Thymus (tissue), 11 donors: ENCODE measurements at regions not wholly inside any gene's neighbourhood (a gene's known extent, or its start where the extent isn't known, plus 50 kb on each side); places are given as distances from the start of the nearest gene placed in this dataset.

Source experiments
- DNase-seq, 9 donors: peaks; one replicate each; pipeline ENCODE4 v3.0.0-alpha.2; 2013; ENCODE audit warnings: low spot score in 9 of 9, low read depth in 6 of 9, missing footprints in 1 of 9
- H3K27ac ChIP-seq, 2 donors: one replicate each; pipeline ENCODE4 v1.5.1; 2013; ENCODE audit warnings: control low read depth in 1 of 2, low read depth in 1 of 2, low read length in 1 of 2, mild to moderate bottlenecking in 1 of 2, moderate library complexity in 1 of 2
- H3K27me3 ChIP-seq, 2 donors: one replicate each; pipeline ENCODE4 v1.5.1; 2013; ENCODE audit warnings: low read length in 1 of 2; ENCODE audit not compliant: control insufficient read depth in 2 of 2, insufficient read depth in 1 of 2
- H3K36me3 ChIP-seq, 2 donors: one replicate each; pipeline ENCODE4 v1.5.1; 2013; ENCODE audit warnings: low read length in 1 of 2, mild to moderate bottlenecking in 1 of 2, moderate library complexity in 1 of 2; ENCODE audit not compliant: control insufficient read depth in 2 of 2, insufficient read depth in 2 of 2
- H3K4me1 ChIP-seq, 2 donors: one replicate each; pipeline ENCODE4 v1.5.1; 2013; ENCODE audit warnings: low read length in 2 of 2; ENCODE audit not compliant: control insufficient read depth in 2 of 2, insufficient read depth in 2 of 2
- H3K4me3 ChIP-seq, 2 donors: one replicate each; pipeline ENCODE4 v1.5.1; 2013; ENCODE audit warnings: low read length in 2 of 2, control low read depth in 1 of 2, mild to moderate bottlenecking in 1 of 2
- H3K9me3 ChIP-seq, 2 donors: one replicate each; pipeline ENCODE4 v1.5.1; 2013; ENCODE audit warnings: low read length in 1 of 2, mild to moderate bottlenecking in 1 of 2; ENCODE audit not compliant: control insufficient read depth in 2 of 2, insufficient read depth in 1 of 2
- WGBS: extraction: QIAGEN DNeasy Blood & Tissue Kit; methylation state at CpG from one replicate; pipeline ENCODE4 v1.1.7; 2013; 5-methylcytosine and 5-hydroxymethylcytosine counted together
- donor health status: healthy.

DNA sequence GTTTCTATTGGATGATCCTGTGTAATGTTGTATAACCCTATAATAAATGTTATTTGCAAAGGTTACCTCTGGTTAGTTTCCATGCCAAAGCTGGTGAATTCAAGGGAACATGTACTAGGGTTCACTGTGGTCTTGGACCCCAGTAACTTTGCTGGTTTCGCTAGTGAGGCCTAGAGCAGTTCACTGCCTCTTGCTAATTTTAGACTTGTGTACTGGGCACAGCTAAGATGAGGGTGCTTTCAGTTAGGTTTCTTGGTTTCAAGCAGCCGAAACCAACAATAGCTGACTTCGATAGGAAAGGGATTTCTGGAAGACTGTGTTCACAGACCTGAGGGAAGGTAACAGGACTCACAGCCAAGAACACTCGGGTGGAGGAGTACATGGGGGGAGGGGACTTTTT lies 215.5 kb upstream of the BCOR start:
- H3K36me3 ChIP-seq: no peaks in the 10 kb centered on the region
- WGBS: 100% methylated on average over 4 of the region's 4 CpGs

GRCh38 chrX:40310447-40310846 lies 212.7 kb upstream of the BCOR start:
- WGBS: 95% methylated on average over 5 of the region's 5 CpGs
- no peak overlapping the region for H3K4me3 ChIP-seq
- no peaks in the 10 kb centered on the region for H3K27me3 ChIP-seq
- H3K4me1 ChIP-seq: no peaks in the 10 kb centered on the region
- no peak for DNase-seq
- no peaks in the 10 kb centered on the region for H3K9me3 ChIP-seq
- H3K27ac ChIP-seq: no peak overlapping the region
- no peaks in the 10 kb centered on the region for H3K36me3 ChIP-seq

More for the DNA sequence above, 215.5 kb upstream of the BCOR start:
- H3K27me3 ChIP-seq: no peaks in the 10 kb centered on the region
- H3K4me3 ChIP-seq: no peak overlapping the region
- H3K9me3 ChIP-seq: no peaks in the 10 kb centered on the region
- DNase-seq: no peak
- no peaks in the 10 kb centered on the region for H3K4me1 ChIP-seq
- no peak overlapping the region for H3K27ac ChIP-seq

DNA sequence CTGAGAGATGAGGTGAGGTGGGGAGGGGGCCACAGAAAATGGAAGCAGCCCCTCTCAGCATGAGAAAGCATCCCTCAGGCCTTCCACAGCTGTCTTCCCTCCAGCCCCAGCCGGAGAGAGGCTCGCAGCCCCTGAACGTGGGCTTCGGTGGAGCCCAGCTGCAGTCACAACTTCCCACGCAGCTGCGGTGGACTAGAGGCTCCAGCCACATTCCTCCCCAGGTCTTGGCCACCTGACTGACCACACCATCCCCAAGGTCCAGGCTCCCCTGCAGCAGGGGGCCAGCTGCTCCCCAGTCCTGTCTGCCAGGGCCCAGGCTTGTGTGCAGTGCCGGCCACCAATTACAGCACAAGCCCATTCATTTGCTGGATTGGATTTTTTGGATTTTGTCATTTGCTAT lies 212.3 kb upstream of the BCOR start:
- Histone ChIP-seq H3K27me3 (no peaks in the 10 kb centered on the region), H3K27ac (no peak overlapping the region), H3K9me3 (no peaks in the 10 kb centered on the region), H3K4me3 (no peak overlapping the region), H3K36me3 (no peaks in the 10 kb centered on the region), H3K4me1 (no peaks in the 10 kb centered on the region)
- WGBS: 95% methylated on average over 7 of the region's 7 CpGs
- no peak for DNase-seq

GRCh38 chrX:40307871-40308270 lies 210.1 kb upstream of the BCOR start:
- no peaks in the 10 kb centered on the region for H3K36me3 ChIP-seq
- H3K27me3 ChIP-seq: no peaks in the 10 kb centered on the region
- H3K4me3 ChIP-seq: no peak overlapping the region
- no peaks in the 10 kb centered on the region for H3K9me3 ChIP-seq
- no peak for DNase-seq
- no peak overlapping the region for H3K27ac ChIP-seq
- 98% methylated on average over 13 of the region's 13 CpGs for WGBS
- no peaks in the 10 kb centered on the region for H3K4me1 ChIP-seq

- H3K27me3 ChIP-seq: peaks cover 0 to 3% of the 10 kb centered on the region in 2 donors
- H3K27ac ChIP-seq: no peak overlapping the region
- no peaks in the 10 kb centered on the region for H3K36me3 ChIP-seq
- H3K9me3 ChIP-seq: no peaks in the 10 kb centered on the region
- 85% methylated on average over 2 of the region's 2 CpGs for WGBS
- H3K4me3 ChIP-seq: no peak overlapping the region
- H3K4me1 ChIP-seq: peaks cover 0 to 5% of the 10 kb centered on the region in 2 donors
- DNase-seq: no peak
These were observed 206.4 kb upstream of the BCOR start for GRCh38 chrX:40304115-40304514.

GRCh38 chrX:40303256-40304077 lies 205.7 kb upstream of the BCOR start:
- no peaks in the 10 kb centered on the region for H3K36me3 ChIP-seq
- H3K4me3 ChIP-seq: no peak overlapping the region
- H3K27me3 ChIP-seq: peaks cover 0 to 6% of the 10 kb centered on the region in 2 donors
- peaks cover 0 to 12% of the 10 kb centered on the region in 2 donors for H3K4me1 ChIP-seq
- peaks cover 0 to 3% of the 10 kb centered on the region in 2 donors for H3K9me3 ChIP-seq
- no peak for DNase-seq
- no peak overlapping the region for H3K27ac ChIP-seq
- 49% methylated on average over 4 of the region's 4 CpGs for WGBS

GRCh38 chrX:40300286-40300890 lies 202.6 kb upstream of the BCOR start:
- 95% methylated on average over 15 of the region's 15 CpGs for WGBS
- Histone ChIP-seq H3K36me3 (no peaks in the 10 kb centered on the region), H3K4me1 (peaks cover 0 to 17% of the 10 kb centered on the region in 2 donors), H3K27me3 (peaks cover 0 to 7% of the 10 kb centered on the region in 2 donors), H3K9me3 (peaks cover 0 to 4% of the 10 kb centered on the region in 2 donors), H3K27ac (no peak overlapping the region), H3K4me3 (no peak overlapping the region)
- DNase-seq: no peak

- H3K4me3 ChIP-seq: no peak overlapping the region
- no peak overlapping the region for H3K27ac ChIP-seq
- H3K9me3 ChIP-seq: peaks cover 0 to 4% of the 10 kb centered on the region in 2 donors
- DNase-seq: no peak
- no peaks in the 10 kb centered on the region for H3K36me3 ChIP-seq
- 82% methylated on average over 9 of the region's 9 CpGs for WGBS
- H3K27me3 ChIP-seq: peaks cover 0 to 7% of the 10 kb centered on the region in 2 donors
- peaks cover 0 to 17% of the 10 kb centered on the region in 2 donors for H3K4me1 ChIP-seq
These were observed 201.9 kb upstream of the BCOR start for GRCh38 chrX:40299641-40300046.
